IPS DF 4.7 (cell line): ENCODE measurements at regions not wholly inside any gene's neighbourhood (a gene's known extent, or its start where the extent isn't known, plus 50 kb on each side); places are given as distances from the start of the nearest gene placed in this dataset.

Experiments used
- DNase-seq: peaks from one replicate; pipeline ENCODE4 v3.0.0-alpha.2; 2013; ENCODE audit warnings: low spot score; ENCODE audit errors: extremely low read depth

DNA sequence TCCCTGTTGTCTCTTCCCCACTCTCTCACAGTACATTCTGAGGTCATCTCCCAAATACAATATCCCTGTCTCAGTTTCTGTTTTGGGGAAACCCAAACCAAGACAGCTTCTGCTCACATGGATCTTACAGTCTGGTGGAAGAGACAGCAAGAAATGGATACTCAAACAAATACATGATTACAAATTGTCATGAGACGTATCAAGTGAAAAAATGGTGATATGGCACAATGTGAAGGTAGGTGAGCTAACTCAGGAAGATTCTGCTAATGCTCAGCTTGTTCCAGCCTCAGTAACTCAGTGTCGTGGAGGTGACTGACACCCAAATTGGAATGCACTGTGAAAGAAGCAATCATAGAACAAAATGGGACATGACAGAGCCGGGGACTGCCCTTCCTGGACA lies 68.3 kb downstream of the CHST1 start:
- DNase-seq: no peak

DNA sequence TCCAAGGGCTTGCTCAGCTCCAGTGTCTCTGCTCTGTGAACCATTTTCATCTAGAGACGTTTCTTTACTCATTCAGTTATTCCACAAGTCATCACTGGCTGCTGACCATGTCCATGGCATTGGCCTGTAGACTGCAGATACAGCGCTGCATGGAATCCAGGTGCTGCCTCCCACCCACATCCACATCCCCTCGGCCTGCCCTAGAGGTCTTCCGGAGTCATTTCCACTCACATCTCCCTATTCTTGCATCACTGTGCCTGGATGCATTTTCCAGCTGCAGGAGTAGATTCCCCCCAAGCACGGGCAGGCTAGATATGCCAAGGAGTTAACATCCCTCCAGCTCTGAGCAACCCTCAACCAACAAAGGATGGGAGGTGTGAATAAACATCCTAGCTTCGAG lies 68.9 kb downstream of the CHST1 start:
- no peak for DNase-seq

DNA sequence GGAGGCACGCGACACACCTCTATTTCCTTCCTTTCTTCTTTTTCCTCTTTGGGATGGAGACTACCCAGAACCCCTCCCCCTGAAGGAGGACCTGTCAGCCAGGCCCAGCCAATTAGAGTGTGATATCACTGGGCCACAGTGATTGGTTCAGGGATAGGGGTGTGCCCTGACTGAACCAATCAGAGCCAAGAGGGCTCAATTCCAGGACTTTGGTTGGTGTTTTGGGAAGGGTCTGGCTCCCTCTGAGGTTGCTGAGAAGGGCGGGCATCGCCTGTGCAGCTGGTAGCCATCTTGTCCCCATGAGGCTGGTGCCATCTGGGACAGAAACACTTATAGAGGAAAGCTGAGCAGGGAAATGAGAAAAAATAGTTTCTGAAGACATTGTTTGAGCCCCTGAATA lies 71.4 kb downstream of the CHST1 start:
- DNase-seq: no peak

DNA sequence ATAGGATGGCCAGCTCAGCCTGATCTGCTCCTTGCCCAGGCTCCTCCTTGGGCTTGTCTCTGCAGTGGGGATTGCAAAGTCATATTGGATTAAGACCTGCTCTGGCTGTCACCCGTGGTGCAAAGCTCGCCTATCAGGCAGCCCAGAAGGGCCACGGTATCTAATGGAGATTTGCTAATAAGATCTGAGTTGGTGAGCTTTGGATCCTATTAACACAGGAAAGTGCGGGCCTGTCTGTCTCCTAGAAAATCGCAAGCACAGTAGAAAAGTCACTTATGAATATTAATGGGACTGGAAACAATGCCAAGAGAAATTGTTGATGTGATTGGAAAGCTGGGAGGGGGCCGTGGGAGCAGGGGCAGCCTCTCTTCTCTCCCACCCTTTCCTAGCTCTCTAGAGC lies 72.8 kb downstream of the CHST1 start:
- DNase-seq: no peak

DNA sequence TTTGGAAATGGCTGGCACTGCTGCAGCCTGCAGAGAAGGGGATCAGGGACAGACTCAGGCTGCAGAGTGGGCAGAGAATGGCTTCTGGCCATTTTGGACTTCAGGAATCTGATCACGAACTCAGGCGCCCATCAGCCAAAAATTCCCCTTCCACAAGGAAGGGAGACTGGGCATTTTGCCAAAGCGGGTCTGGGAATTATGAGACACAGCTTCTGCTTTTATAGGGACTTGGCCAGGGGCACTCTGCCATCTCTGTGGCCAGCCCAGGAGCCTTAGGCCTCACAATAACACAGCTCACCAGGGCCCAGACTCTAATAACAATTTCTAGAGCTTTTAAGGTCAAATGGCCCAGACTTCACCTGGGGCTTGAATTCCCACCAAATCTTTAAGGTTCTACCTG lies 74.7 kb downstream of the CHST1 start:
- DNase-seq: no peak

DNA sequence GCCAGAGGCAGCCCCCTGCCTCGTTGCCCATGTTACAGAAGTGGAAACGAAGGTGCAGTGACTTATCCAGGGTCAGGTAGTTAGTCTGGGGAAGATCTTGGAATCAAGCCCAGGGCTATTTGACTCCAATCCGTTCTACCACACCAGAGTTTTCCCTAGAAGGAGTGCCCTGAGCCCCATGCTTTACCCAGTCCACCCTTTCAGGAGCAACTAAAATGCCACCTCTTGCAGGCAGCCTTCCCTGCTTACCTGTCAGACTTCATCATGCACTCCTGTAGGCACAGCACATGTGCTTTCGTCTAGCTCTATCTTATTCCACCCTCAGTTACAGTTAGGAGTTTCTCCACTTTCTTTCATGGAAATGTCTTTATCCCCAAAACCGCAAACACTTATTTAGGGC lies 80.2 kb downstream of the CHST1 start:
- DNase-seq: no peak

DNA sequence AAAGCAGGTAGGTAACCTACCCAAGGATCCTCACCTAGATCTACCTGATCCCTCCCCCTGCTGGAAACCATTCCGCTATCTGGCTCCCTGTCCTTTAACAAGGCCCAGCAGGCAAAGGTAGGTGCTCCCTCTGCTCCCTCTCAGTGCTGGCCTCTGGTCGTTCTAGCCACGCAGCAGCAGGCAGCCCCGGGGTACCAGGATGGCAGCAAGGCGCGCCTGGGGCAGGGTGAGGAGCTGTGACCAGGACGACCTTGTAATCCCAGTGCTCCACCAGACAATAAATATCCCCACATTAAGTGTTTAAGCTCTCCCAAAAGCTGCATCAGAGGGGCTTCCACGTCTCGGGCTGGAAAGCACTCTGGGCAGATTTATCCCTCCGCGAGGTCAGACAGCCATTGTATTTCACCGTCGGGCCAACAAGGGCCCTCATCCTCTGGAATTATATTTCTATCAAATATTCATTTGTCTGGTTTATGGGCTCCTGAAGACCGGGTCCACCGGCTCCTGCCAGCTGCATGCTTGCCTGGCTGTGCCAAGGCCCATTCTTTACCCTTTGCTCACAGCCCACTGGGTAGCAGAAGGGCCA lies 81.3 kb downstream of the CHST1 start:
- DNase-seq: no peak

DNA sequence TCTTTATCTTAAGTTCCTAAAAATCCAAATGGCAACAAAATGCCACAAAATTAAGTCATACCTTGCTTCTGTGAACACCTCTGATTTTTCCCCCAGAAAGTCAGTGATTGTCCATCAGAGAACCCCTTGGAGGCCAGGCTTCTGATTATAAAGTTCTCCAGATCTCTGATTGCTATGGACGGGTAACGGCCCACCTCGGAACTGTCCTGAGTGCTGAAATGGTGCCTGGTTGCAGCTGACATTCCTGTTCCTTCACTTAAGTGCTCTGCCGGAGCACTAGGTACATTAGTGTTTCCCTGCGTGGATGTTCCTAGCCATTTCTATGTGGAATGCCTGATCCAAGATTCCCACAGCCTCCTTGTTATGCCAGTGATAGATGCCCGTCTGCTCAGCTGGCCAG lies 85.0 kb downstream of the CHST1 start:
- DNase-seq: no peak

DNA sequence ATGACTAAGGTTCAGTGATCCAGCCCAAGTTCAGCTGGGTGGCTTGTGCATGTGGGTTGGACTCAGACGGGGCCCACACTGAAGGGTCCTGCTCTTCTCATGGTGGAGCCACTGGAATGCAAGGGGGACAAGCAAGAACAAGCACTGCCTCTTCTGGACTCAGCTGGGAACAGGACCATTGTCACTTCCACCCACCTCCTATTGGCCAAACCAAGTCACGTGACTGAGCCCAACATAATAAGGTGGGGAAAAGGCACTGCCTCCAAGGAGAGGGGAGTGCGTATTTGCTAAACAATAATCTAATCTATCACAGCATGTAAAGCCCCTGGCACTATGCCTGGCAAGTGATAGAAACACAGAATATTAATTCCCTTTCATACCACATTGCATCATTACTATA lies 87.1 kb downstream of the CHST1 start:
- DNase-seq: no peak

DNA sequence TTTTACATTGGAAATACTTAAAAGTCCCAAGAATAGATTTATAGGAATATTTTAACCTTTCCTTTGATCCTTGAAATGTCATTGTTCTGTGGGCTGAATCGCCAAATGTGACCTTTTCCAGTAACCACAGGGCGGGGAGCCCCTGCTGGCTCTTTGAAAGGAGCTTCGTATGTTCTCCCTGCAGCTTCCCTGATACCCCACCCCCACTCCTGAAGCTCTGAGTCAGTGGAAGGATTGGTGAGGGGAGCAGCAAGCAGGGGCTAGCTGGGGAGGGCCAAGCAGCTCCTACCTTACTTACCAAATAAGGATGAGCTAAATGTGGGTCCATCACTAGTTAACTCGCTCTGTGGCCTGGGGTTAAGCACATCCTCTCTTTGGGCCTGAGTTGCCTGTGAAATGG lies 87.7 kb downstream of the CHST1 start:
- peak; percentile 22 for DNase-seq

DNA sequence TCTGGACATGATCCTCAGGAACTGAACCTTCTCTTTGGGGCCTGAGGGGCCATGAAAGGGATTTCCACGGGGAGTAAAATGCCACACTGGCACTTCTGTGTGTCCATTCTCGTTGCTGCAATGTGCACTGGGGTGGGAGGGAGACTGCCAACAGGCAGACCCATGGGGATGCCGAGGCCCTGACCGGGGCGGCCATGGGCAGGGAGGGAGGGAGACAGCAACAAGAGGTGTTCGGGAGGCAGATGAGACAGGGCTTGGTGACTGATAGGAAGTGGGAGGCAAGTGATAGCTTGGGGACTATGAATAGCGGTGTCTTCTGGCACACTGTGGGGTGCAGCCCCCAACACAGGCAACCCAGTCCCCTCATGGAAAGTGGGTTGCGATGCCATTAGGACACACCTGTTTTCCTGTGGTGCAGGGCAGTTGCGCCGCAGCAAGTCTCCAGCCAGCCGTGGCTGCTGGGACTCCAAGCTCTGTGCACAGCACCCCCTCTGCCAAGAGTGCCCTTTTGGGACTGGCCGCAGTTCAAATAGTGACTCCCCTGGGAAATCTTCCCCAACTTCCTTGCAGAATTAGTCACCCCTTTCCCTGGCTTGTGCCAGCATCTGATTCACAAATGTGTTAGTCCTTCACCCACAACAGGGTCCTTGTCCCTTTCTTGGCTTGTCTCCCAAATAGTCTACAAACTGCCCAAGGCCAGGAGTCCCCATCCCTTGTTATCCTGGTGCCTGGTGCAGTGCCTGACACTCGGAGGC lies 88.8 kb downstream of the CHST1 start:
- DNase-seq: no peak

DNA sequence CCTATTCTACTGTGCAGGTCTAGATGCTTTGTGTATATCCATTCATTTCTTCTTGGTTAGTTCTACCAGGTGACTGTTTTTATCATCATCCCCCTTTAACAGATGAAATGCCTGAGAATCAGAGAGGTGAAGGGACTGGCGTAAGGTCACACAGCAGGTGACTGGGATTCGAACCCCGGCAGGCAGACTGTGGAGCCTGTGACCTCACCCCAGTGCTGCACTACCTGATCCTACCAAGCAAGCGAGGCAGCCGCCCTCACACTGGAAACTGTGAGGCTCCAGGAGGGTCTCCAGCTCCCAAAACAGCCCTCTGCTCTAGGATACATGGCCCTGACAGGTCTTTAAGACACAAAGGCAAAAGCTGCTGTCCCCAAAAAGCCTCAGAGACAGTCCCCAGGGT lies 91.7 kb downstream of the CHST1 start:
- no peak for DNase-seq

DNA sequence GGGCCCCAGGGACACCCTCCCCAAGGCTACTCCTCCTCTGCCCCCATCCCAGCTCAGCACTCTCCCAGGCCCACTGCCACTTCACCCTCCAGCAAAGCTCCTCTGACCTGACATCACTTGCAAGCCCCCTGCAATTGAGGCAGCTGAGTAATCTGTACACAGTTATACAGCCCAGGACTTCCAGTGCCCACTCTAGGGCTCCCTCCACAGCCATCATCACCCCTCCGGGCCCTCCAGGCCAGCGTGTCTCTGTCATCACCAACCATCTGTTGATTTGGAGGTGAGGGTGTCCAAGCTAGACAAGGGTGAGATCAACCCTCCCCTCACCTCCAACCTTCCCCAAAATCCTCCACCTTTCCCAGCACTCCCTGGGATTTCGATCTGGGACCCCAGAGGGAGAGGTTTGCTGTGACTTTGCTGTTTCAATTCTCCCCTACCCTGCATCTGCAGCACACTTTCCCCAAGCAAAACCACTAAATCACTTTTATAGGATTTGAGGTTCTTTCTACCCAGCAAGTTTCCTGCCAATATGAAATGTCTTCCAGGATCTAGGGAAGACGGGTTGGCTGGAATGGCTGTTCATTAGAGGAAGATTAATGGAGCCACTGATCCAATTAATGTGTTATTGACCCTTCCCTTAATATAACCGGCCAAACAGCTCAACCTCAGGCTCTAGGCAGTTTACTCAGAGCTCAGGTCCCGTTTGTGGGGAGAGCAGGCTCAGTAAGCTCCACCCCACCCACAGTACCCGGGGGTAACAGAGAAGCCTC lies 92.9 kb downstream of the CHST1 start:
- no peak for DNase-seq

DNA sequence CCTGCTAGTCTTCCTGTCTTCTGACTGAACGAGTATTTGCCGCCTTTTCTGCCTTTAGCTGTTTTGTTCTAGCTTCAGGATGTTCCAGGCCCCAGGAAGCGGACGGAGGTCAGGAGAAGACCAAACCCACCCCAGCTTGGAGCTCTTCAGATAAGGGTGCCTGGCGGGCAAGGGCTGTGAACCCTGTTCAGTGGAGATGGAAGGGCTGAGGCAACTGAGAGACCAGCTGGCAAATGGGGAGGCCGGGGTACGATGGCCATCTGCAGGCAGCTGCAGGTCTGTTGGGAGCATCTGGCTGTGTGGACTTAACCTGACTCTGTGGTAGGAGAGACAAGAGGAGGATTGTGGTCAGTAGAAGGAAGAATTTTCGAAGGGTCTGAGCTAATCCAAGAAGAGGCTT lies 95.6 kb downstream of the CHST1 start:
- no peak for DNase-seq

DNA sequence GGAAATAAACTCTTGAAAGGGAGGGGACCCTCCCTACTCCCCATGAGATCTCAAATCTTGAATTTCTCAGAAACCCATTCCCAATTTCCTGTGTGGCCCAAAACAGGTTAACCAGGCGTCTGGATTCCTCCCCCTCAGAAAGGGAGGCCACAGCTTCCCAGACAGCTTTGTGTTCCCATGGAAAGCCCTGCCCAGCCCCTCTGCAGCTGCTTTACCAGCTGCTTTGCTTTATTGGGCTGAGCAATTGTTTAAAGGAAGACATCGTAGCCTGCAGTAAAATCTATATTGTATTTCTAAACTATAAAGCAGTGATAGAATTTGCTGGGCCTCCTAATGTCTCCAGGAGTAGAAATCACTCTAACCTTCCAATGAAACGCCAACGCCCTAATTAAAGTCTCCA lies 97.4 kb downstream of the CHST1 start:
- no peak for DNase-seq

DNA sequence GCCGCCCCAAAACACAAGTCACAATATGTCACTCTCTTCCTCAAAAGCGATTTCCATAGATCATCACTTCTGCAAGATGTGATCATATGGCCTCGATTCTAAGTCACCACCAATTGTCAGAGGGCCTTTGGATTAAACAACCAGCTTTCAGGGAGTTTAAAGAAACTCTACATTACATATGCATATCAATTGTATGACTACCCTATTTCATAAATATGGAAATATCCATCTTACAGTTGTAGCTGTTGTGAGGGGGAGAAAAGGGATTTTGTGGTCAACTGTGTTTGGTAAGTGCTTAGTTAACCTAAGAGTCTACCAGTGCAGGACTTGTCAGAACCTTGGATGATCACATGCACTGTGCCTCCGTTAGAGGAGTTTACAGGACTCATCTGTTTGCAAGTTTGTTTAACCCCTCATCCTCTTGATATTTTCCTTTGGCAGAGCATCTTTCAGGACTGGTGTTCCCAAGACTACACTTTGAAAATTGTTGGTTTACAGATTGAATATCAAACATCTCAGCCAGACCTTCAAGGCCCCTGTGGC lies 99.9 kb downstream of the CHST1 start:
- no peak for DNase-seq

DNA sequence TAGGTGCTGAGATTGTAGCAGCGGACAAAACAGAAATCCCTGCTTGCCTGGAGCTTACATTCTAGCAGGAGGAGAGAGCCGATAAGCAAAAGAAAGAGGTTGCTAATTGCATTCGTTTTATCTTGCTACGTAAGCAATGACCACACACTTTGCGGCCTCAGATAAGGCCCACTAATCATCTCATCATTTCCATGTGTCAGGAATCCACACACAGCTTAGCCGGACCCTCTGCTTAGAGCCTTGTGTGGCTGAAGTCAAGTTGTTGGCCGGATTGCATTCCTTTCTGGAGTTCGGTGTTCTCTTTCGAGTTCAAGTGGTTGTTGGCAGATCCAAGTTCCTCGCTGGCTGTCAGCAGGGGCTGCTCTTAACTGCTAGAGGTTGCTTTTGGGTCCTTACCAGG lies 101.6 kb downstream of the CHST1 start:
- no peak for DNase-seq

DNA sequence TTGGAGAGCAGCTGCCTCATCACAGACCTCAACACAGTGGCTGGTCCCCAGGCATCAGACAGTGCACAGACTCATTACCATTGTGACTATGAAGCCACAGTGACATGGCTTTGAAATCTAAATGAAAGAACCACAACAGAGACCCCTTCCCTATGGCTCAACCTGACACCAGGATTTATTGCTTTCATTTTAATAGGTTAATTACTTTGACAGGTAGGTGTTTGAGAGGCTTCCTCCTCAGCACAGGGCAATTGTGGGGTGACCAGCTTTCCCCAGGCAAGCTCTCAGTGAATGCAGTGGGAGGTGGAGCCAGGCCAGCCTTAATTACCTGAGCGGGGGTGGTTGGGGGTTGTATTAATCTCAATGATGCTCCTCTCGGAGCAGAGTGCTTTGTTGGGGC lies 102.3 kb downstream of the CHST1 start:
- no peak for DNase-seq

DNA sequence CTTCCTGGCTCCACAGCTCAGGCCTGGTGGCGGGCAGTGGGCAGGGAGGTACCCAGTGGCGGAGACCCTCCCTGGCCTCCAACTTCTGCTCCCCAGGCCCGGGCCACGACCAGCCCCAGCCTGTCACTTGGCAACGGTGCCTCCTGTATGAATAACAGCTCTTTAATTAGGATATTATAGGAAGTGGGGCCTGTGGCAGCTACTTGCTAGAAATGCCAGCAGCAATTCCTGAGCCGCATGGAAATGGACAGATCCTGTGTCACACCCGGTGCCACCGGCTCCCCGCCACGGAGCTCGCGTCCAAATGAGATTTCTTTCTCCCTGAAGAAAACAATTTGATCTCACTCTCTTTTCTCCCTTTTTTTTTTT lies 104.5 kb downstream of the CHST1 start:
- no peak for DNase-seq

DNA sequence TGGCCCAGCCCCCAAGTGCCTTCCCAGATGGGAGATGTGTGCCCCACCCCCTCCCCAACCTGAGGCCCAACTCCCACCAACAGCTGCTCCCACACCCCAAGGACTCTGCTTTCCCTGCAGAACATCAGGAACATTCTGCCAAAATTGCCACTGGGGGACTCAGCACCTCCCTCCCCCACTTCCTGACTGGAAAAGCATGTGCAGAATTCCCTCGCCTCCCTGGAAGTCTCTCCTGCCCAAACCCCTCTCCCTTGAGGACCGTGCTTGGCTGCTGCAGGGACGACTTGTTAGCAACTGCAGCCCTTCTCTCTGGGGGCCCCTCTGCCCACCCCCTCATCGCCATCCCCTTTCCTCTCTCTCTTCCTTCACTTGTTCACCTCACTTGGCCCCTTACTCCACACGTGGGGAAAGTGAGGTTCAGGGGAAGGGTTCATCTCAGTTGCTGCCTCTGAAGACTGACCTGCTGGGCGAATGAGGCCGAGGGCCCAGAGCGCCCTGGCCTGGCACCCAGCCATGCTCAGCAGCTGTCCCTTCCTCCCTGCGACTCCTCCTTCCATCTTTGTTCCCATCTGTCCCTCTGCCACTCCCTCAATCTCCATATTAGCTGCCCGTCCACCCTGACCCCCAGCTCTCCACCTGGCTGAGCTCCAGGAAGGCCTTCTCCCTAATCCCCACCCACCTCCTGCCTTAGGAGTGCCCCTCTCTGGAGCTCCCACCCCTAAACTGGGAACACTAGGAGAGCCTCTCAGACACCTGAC lies 105.1 kb downstream of the CHST1 start:
- no peak for DNase-seq

DNA sequence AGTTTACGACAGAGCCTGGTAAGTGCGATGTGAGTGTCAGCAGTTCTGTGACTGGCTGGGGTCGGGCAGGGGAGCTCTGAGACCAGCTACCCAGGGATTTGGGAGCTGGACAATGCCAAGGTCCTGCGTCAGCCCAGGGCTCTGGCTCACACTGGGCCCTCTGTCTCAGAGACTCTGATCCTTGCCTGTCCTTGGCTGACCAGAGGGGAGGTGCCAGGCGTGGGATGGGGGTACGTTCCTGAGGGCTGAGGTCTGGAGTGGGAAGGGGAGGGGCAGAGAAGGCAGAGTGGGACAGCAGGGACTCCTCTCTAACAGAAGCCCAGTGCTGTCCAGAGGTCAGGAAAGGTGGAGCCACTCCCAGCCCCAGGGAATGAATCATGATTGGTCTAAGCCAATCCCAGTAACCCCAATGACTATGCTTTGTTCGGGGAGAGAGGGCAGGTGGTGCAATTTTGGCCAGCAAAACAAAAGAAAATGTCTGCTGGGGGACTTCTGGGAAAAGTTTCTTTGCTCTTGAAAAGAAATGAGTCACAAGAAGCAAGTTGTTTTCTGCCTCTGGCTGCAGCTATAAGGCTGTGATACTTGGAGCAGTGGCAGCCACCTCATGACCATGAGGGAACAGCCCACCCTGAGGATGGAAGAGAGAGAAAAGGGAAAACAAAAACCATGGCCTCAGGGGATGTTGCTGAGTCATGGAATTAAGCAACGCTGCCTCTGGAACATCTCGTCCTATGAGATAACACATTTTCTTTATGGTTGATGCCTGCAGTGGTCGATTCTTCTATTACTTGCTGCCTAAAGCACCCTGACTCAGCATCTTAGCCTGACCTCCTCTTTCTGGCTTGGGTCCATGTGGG lies 108.3 kb downstream of the CHST1 start:
- DNase-seq: no peak
